LNCaP clone FGC (cell line): ENCODE measurements at regions not wholly inside any gene's neighbourhood (a gene's known extent, or its start where the extent isn't known, plus 50 kb on each side); places are given as distances from the start of the nearest gene placed in this dataset.

ENCODE experiments used
- DNase-seq: peaks from one replicate; pipeline ENCODE4 v3.0.0-alpha.2; 2011; ENCODE audit warnings: low read depth
- H3K4me3 ChIP-seq: 2 replicates; pipeline ENCODE4 v1.5.1; 2011; ENCODE audit warnings: mild to moderate bottlenecking, low read depth, low read length, control low read depth
- TF ChIP-seq, protein P1 (sequence below): IDR thresholded peaks from 2 replicates; pipeline ENCODE4 v1.5.1; 2012; ENCODE audit warnings: mild to moderate bottlenecking; ENCODE audit not compliant: control insufficient read depth, insufficient read depth; ENCODE audit errors: extremely low read depth

DNA sequence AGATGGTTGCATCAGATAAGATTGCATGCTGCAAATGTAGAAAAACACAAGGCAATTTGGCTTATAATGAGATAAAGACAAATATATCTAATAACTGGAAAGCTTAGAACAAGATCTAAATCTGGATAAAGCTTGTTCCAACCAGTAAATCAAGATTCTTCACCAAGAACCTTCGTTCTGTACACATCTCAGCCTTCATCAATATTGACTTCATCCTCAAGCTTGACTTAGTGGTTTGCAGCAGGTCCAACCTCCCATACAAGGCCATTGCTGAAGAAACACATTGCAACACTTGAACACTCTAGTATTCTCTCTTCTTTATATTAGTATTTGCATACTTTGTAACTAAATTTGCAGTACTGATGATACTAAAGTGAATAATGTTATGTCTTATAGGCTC is 407.6 kb downstream of the TLL1 start:
- TF ChIP-seq, protein P1, sequence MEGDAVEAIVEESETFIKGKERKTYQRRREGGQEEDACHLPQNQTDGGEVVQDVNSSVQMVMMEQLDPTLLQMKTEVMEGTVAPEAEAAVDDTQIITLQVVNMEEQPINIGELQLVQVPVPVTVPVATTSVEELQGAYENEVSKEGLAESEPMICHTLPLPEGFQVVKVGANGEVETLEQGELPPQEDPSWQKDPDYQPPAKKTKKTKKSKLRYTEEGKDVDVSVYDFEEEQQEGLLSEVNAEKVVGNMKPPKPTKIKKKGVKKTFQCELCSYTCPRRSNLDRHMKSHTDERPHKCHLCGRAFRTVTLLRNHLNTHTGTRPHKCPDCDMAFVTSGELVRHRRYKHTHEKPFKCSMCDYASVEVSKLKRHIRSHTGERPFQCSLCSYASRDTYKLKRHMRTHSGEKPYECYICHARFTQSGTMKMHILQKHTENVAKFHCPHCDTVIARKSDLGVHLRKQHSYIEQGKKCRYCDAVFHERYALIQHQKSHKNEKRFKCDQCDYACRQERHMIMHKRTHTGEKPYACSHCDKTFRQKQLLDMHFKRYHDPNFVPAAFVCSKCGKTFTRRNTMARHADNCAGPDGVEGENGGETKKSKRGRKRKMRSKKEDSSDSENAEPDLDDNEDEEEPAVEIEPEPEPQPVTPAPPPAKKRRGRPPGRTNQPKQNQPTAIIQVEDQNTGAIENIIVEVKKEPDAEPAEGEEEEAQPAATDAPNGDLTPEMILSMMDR: no peak
- peak; percentile 40 for DNase-seq
- H3K4me3 ChIP-seq: no peak overlapping the region

DNA sequence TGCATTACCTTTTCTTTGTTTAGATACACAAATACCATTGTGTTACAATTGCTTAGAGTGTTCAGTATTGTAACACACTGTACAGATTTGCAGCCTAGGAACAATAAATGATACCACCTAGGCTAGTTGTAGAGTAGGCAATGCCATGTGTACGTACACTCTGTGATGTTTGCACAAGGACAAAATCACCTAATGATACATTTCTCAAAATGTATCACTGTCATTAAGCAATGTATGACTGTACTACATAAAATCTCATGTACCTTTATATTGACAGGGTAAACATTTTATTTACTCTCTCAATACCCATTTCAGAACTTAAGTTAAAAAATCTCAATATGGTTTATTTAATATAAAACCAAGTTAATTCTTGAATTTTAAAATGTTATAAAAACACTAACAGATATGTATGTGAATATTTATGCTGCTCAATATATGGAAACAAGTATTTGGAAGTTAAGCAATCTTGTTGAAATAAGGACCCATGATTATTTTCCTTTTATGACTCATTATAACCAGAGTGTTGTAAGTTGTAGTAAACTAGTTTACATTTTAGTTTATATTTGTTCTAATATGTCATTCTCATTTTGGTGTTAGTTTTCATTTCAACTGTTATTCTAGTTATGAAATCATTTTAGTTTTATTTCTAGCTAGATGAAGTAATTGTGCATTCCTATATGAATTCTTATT is 409.2 kb downstream of the TLL1 start:
- TF ChIP-seq, protein P1: no peak
- DNase-seq: peak; percentile 56
- no peak overlapping the region for H3K4me3 ChIP-seq

DNA sequence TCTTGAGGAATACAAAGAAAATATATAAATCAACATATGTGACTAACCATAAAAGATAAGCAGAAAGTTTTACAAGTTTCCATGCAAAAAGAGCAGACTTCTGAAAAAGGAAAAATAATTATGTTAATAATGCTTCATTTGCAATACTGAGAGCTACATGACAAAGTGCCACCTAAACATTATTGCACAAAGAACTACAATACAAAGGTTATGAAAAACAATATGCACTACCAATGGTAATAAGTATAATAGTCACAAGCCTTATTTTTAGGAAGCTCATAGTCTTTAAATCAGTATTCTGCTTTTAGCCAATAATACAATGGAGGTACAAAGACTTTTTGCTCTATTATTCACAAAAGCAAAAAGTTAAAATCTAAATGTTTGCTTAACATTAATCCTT is 411.2 kb downstream of the TLL1 start:
- H3K4me3 ChIP-seq: no peak overlapping the region
- TF ChIP-seq, protein P1: no peak
- DNase-seq: no peak

DNA sequence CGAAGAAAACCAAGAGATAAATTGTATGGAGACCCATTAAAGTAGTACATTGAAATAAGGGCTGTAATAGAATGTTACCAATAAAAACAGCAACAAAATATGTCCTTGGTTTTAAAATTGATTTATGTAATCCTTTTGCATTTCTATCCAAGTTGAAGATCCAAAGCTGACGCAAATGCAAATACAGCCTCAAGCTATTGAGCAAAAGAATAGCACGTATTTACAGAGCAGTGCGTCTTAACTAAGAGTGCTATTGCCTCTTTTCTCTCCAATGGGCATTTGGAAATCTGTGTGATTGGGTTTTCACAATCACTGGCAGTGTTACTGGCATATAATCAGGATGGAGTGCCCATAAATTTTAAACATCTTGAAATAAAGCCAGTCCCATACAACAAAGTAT is 417.4 kb downstream of the TLL1 start:
- H3K4me3 ChIP-seq: no peak overlapping the region
- DNase-seq: no peak
- TF ChIP-seq, protein P1: no peak

DNA sequence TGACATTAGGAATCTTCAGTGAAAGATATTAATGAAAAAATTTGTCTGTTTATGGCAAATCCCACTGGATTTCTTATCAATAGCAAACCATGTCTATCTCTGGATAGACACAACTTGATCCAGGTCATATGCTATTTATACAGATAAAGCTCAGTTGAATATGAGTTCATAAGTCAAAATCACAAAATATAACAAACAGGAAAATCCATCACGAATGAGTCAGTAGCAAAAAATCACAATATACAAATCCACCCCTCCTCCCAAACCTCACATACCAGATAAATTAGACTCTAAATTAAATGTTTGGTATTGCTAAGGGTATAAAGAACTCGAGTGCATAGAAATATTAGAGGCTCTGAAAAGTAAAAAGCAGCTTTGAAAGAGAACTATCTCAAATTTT is 420.5 kb downstream of the TLL1 start:
- TF ChIP-seq, protein P1: no peak
- DNase-seq: no peak
- no peak overlapping the region for H3K4me3 ChIP-seq

DNA sequence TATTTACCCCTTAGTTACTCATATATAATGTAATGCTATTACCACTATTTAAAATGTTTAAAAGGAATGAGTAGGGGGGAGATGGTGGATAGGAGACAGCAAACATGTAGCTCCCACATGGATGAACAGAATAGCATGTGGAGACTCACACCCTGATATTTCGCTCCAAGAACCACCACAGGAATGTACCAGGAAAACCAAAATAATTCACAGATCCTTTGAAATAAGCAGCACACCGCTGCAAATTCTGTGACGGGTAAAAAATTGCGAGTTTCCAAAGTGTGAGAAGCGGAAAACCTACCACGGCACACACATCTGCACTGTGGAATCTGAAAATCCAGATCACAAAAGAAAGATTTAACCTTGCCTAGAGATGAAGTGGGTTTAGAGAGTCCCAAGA is 428.2 kb downstream of the TLL1 start:
- no peak overlapping the region for H3K4me3 ChIP-seq
- TF ChIP-seq, protein P1: no peak
- no peak for DNase-seq

DNA sequence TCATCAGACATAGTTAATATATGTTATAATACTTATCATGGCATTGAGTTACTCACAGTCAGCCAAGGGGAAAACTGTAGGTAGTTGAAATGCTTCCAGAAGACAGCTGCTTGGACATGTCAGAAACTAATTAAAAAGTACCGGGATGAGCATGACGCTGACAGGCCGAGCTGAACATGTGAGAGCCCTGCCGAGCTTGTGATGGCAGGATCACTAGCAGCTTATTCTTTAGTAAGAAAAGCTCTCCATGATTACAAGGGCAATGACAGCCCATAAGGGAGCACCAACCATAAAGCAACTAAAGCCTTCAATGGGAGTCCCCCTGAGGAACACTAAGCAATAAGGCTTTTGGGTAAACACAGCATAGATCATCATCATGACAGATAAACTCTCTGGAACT is 435.6 kb downstream of the TLL1 start:
- no peak overlapping the region for H3K4me3 ChIP-seq
- TF ChIP-seq, protein P1: no peak
- no peak for DNase-seq
